D721Med (cell line): ENCODE measurements at regions not wholly inside any gene's neighbourhood (a gene's known extent, or its start where the extent isn't known, plus 50 kb on each side); places are given as distances from the start of the nearest gene placed in this dataset.

Experiments
- DNase-seq: peaks from one replicate; pipeline ENCODE4 v3.0.0; 2011; ENCODE audit warnings: low spot score; ENCODE audit not compliant: insufficient read length
- FAIRE-seq: peaks from 2 replicates; lab custom pipeline; 2011; peaks lifted over from hg19 to GRCh38; lab: Jason Lieb, UNC
- TF ChIP-seq, protein P1 (sequence below): IDR thresholded peaks from 2 replicates; pipeline ENCODE4 v1.5.1; 2012; ENCODE audit warnings: mild to moderate bottlenecking, control low read depth; ENCODE audit not compliant: insufficient read depth; ENCODE audit errors: missing control alignments

DNA sequence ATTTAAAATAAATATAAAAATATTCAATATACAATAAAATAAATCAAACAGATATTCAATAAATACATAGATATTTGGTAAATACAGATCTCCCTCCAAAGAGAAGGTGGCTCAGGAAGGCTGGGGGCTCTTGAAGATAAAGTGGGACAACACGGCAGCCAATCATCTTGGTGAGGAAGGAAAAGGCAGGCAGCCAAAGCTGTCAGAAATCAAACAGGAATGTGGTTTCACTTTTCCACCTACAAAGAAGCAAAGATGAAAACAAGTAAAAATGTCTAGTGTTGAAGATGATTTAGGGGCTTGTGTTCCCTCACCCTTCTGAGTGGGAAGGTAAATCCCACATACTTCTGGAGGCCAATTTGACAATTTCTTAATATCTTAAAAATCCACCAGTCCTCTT, 85.7 kb downstream of the B3GNT2 start:
- TF ChIP-seq, protein P1, sequence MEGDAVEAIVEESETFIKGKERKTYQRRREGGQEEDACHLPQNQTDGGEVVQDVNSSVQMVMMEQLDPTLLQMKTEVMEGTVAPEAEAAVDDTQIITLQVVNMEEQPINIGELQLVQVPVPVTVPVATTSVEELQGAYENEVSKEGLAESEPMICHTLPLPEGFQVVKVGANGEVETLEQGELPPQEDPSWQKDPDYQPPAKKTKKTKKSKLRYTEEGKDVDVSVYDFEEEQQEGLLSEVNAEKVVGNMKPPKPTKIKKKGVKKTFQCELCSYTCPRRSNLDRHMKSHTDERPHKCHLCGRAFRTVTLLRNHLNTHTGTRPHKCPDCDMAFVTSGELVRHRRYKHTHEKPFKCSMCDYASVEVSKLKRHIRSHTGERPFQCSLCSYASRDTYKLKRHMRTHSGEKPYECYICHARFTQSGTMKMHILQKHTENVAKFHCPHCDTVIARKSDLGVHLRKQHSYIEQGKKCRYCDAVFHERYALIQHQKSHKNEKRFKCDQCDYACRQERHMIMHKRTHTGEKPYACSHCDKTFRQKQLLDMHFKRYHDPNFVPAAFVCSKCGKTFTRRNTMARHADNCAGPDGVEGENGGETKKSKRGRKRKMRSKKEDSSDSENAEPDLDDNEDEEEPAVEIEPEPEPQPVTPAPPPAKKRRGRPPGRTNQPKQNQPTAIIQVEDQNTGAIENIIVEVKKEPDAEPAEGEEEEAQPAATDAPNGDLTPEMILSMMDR, result no peak
- no peak for DNase-seq
- no peak for FAIRE-seq

DNA sequence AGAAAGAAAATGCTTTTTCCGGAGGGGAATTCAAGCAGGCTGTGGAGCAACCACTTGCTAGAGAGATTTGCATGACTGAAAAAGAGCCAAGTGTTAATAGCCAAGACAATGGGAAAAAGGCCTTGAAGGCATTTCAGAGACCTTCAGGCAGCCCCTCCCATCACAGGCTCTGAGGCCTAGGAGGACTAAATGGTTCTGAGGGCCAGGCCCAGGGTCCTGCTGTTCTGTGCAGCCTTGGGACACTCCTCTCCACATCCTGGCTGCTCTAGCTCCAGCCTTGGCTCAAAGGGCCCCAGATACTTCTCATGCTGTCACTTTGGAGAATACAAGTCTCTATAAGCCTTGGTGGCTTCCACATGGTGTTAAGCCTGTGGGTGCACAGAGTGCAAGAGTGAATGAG, 81.8 kb downstream of the B3GNT2 start:
- TF ChIP-seq, protein P1, result no peak
- FAIRE-seq, result no peak
- DNase-seq, result no peak
